Esophagus squamous epithelium (tissue), 4 donors: ENCODE measurements at regions not wholly inside any gene's neighbourhood (a gene's known extent, or its start where the extent isn't known, plus 50 kb on each side); places are given as distances from the start of the nearest gene placed in this dataset.

ENCODE experiments used
- POLR2A ChIP-seq, 4 donors: fragments of 450-650 bp; IDR thresholded peaks; one replicate each; pipeline ENCODE4 v1.6.1; 2017; ENCODE audit warnings: antibody characterized with exemption in 4 of 4, mild to moderate bottlenecking in 4 of 4, moderate library complexity in 3 of 4
- TF ChIP-seq, protein P1 (sequence below), 6 experiments: fragments of 450-650 bp in 4 of 6; fragments of 200-600 bp in 2 of 6; sonication (generic) in 2 of 6; IDR thresholded peaks; one replicate each; pipeline ENCODE4 v1.5.1; 2016 to 2019; ENCODE audit warnings: antibody characterized with exemption in 6 of 6, mild to moderate bottlenecking in 4 of 6, moderate library complexity in 4 of 6

DNA sequence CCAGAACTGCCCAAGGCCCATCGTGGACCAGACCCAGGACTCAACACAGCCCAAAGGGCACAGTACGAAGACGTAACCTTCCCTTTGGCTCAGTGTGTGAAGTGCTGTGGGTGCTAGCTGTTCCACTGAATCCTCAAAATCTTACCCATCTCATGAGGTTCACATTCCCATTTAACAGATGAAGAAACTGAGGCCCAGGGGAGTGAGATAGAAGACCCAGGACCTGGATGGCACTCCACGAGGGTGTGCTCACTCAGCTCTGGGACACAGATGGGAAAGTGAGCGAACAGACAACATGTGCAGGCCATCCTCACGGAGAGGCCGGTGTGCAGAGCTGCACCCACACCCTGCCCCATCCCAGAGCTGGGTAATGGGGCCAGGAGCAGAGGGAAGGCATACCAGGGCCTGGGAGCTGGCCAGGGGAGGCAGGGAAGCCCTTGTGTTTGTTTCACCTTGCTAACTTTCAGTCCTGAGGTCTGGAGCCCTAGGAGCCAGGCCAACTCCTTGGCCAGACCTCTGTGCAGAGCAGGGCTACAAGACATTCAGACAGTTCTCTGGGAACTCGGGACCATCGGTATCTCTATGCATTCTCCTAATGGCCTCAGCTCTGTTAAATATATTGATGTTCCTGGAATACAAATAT, 100.3 kb upstream of the ZMIZ1 start:
- TF ChIP-seq POLR2A (IDR thresholded peaks at IDR 0.05): no peak
- TF ChIP-seq, protein P1, sequence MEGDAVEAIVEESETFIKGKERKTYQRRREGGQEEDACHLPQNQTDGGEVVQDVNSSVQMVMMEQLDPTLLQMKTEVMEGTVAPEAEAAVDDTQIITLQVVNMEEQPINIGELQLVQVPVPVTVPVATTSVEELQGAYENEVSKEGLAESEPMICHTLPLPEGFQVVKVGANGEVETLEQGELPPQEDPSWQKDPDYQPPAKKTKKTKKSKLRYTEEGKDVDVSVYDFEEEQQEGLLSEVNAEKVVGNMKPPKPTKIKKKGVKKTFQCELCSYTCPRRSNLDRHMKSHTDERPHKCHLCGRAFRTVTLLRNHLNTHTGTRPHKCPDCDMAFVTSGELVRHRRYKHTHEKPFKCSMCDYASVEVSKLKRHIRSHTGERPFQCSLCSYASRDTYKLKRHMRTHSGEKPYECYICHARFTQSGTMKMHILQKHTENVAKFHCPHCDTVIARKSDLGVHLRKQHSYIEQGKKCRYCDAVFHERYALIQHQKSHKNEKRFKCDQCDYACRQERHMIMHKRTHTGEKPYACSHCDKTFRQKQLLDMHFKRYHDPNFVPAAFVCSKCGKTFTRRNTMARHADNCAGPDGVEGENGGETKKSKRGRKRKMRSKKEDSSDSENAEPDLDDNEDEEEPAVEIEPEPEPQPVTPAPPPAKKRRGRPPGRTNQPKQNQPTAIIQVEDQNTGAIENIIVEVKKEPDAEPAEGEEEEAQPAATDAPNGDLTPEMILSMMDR (IDR thresholded peaks at IDR 0.05): no peak
